ENCODE measurements at regions not wholly inside any gene's neighbourhood (a gene's known extent, or its start where the extent isn't known, plus 50 kb on each side); places are given as distances from the start of the nearest gene placed in this dataset.
"Not testable (repeated sequence)": the region's sequence is repeated elsewhere in the genome, so short reads cannot be mapped to it uniquely, and the experiment has no call there.

GRCh38 chr22:22329792-22330191, 85.2 kb downstream of the VPREB1 start:
- H3K9me3 ChIP-seq: no peaks in the 10 kb centered on the region
- H3K27me3 ChIP-seq: peaks cover 0 to 9% of the 10 kb centered on the region in 2 donors
- ATAC-seq (no peak), DNase-seq (no peak)
- TF ChIP-seq POLR2A (IDR thresholded peaks at IDR 0.05) (no peak), CTCF (IDR thresholded peaks at IDR 0.05) (no peak)
- WGBS (ENCODE audit: insufficient coverage, low coverage, low lambda C conversion rate, missing lambda C conversion rate): 73% methylated on average over 2 of the region's 2 CpGs
- intact Hi-C loops (cut with DNase I): loop anchor here in 1 of 2 donors (10.0 kb wide), 1 partner anchor 125 kb away; no protein-coding TSS in a partner anchor
- H3K27ac ChIP-seq: no peak overlapping the region
- no peaks in the 10 kb centered on the region for H3K4me1 ChIP-seq
- no peak overlapping the region for H3K4me3 ChIP-seq
- no peaks in the 10 kb centered on the region for H3K36me3 ChIP-seq

- H3K36me3 ChIP-seq; intact Hi-C loops (cut with DNase I); H3K4me1 ChIP-seq; H3K9me3 ChIP-seq; H3K27ac ChIP-seq; ATAC-seq; DNase-seq; H3K4me3 ChIP-seq: not testable (repeated sequence)
- peaks cover 0 to 13% of the 10 kb centered on the region in 2 donors for H3K27me3 ChIP-seq
- 68% methylated on average over 5 of the region's 5 CpGs for WGBS (ENCODE audit: insufficient coverage, low coverage, low lambda C conversion rate, missing lambda C conversion rate)
Measured at GRCh38 chr22:22335640-22336039, 91.1 kb downstream of the VPREB1 start.

GRCh38 chr22:22336333-22336732, 91.7 kb downstream of the VPREB1 start:
- H3K27ac ChIP-seq; H3K36me3 ChIP-seq; H3K4me1 ChIP-seq; H3K4me3 ChIP-seq; ATAC-seq; intact Hi-C loops (cut with DNase I); DNase-seq; H3K9me3 ChIP-seq: not testable (repeated sequence)
- WGBS (ENCODE audit: insufficient coverage, low coverage, low lambda C conversion rate, missing lambda C conversion rate): 43% methylated on average over 2 of the region's 2 CpGs
- H3K27me3 ChIP-seq: peaks cover 0 to 13% of the 10 kb centered on the region in 2 donors

GRCh38 chr22:22338778-22339177, 94.2 kb downstream of the VPREB1 start:
- H3K4me3 ChIP-seq; DNase-seq; H3K36me3 ChIP-seq; H3K9me3 ChIP-seq; H3K27ac ChIP-seq; intact Hi-C loops (cut with DNase I); ATAC-seq; H3K4me1 ChIP-seq; H3K27me3 ChIP-seq: not testable (repeated sequence)
- WGBS (ENCODE audit: insufficient coverage, low coverage, low lambda C conversion rate, missing lambda C conversion rate): 48% methylated on average over 3 of the region's 3 CpGs

GRCh38 chr22:22341736-22342135, 97.2 kb downstream of the VPREB1 start:
- Histone ChIP-seq H3K9me3 (no peaks in the 10 kb centered on the region), H3K27ac (no peak overlapping the region), H3K36me3 (no peaks in the 10 kb centered on the region), H3K27me3 (peaks cover 0 to 4% of the 10 kb centered on the region in 2 donors), H3K4me3 (no peak overlapping the region), H3K4me1 (no peaks in the 10 kb centered on the region)
- intact Hi-C loops (cut with DNase I): no loop called here
- 47% methylated on average over 3 of the region's 4 CpGs for WGBS (ENCODE audit: insufficient coverage, low coverage, low lambda C conversion rate, missing lambda C conversion rate)
- ATAC-seq: no peak
- DNase-seq: no peak
- TF ChIP-seq POLR2A (IDR thresholded peaks at IDR 0.05) (no peak), CTCF (IDR thresholded peaks at IDR 0.05) (no peak)

GRCh38 chr22:22342697-22343580, 98.4 kb downstream of the VPREB1 start:
- 93% methylated on average over 3 of the region's 8 CpGs for WGBS (ENCODE audit: insufficient coverage, low coverage, low lambda C conversion rate, missing lambda C conversion rate)
- no peak overlapping the region for H3K27ac ChIP-seq

More at GRCh38 chr22:22342697-22343580, 98.4 kb downstream of the VPREB1 start:
- H3K9me3 ChIP-seq: no peaks in the 10 kb centered on the region
- DNase-seq (peak; percentile 64 to 69 (median 65)), ATAC-seq (peak; percentile 88 to 91 (median 90))
- H3K27me3 ChIP-seq: peaks cover 0 to 3% of the 10 kb centered on the region in 2 donors
- TF ChIP-seq POLR2A (IDR thresholded peaks at IDR 0.05) (no peak), CTCF (IDR thresholded peaks at IDR 0.05) (peak; percentile 60 to 94 (median 93))
- no peaks in the 10 kb centered on the region for H3K36me3 ChIP-seq
- intact Hi-C loops (cut with DNase I): no loop called here
- no peaks in the 10 kb centered on the region for H3K4me1 ChIP-seq
- H3K4me3 ChIP-seq: no peak overlapping the region

All from right lobe of liver (tissue), 6 donors.